ENCODE measurements at regions not wholly inside any gene's neighbourhood (a gene's known extent, or its start where the extent isn't known, plus 50 kb on each side); places are given as distances from the start of the nearest gene placed in this dataset.

DNA sequence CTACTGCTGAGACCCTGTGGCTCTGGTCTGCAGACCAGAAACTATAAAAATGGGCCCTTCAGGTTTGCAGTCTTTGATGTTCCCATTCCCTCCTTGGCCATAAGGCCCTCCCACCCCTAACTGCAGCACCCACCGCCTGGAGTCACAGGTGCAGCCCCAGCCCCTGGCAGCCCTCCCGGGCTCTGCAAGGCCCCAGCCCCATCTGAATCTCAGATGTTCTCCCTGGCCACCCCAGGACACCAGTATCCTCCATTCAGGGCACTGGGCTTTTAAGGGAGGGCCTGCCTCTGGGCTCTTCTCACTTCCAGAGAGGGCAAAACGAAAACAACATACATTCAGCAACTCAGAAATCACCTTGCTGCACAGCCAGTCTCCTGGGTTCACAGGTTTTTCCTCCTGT lies 107.7 kb upstream of the RET start:
- H2BK12ac ChIP-seq (ENCODE audit: insufficient read length, low read depth, low read length), result no peak overlapping the region
- no peak overlapping the region for H2AFZ ChIP-seq (ENCODE audit: low read length)

More for the DNA sequence above, 107.7 kb upstream of the RET start:
- H3K4me1 ChIP-seq (ENCODE audit: insufficient read depth, low read length), result no peaks in the 10 kb centered on the region
- Mint-ChIP-seq H3K4me1 (peaks cover 8% of the 10 kb centered on the region in 2 experiments), H3K4me3 (no peak overlapping the region), H3K9me3 (no peaks in the 10 kb centered on the region; a peak in 1 of 5 replicates), H3K36me3 (ENCODE audit: insufficient read depth in 1 of 3, low read depth in 3 of 3) (no peaks in the 10 kb centered on the region; a peak in 1 of 7 replicates), H3K27ac (no peak overlapping the region), H3K27me3 (ENCODE audit: low read depth) (no peaks in the 10 kb centered on the region)
- H4K5ac ChIP-seq (ENCODE audit: insufficient read length, low read depth, low read length), result no peak overlapping the region
- H4K20me1 ChIP-seq (ENCODE audit: control insufficient read depth, insufficient read depth, insufficient read length), result no peaks in the 10 kb centered on the region
- no peak overlapping the region for H2BK15ac ChIP-seq (ENCODE audit: low read depth, low read length)
- H3T11ph ChIP-seq (ENCODE audit: low read length), result no peak overlapping the region
- H2BK120ac ChIP-seq (ENCODE audit: low read depth, low read length, poor library complexity, severe bottlenecking), result no peak overlapping the region
- H3K9me3 ChIP-seq (ENCODE audit: control insufficient read depth, low read depth, low read length), result no peaks in the 10 kb centered on the region
- H3K9ac ChIP-seq (ENCODE audit: extremely low read depth, insufficient read length, low read length), result no peak overlapping the region
- H2BK5ac ChIP-seq (ENCODE audit: insufficient read length, low read length), result no peak overlapping the region
- DNase-seq, result no peak
- no peaks in the 10 kb centered on the region for H3K79me2 ChIP-seq (ENCODE audit: insufficient read depth, low read length)
- no peak overlapping the region for H3K27ac ChIP-seq (ENCODE audit: insufficient read length, low read depth, low read length)
- no peak overlapping the region for H4K8ac ChIP-seq (replicated peaks; ENCODE audit: insufficient read length, low read depth, low read length)
- no peak overlapping the region for H3K4me2 ChIP-seq (ENCODE audit: insufficient read depth, insufficient read length, low read length)
- no peaks in the 10 kb centered on the region for H3K23me2 ChIP-seq (ENCODE audit: insufficient read length, low read depth, low read length, poor library complexity, severe bottlenecking)
- WGBS (ENCODE audit: extremely low coverage, insufficient read length, low lambda C conversion rate), result no CpG with 5 or more reads among the region's 3 CpGs
- no peak overlapping the region for H2BK20ac ChIP-seq (ENCODE audit: low read depth, low read length, poor library complexity, severe bottlenecking)
- H3K18ac ChIP-seq (ENCODE audit: insufficient read length, low read depth, low read length), result no peak overlapping the region
- TF ChIP-seq, protein P1, sequence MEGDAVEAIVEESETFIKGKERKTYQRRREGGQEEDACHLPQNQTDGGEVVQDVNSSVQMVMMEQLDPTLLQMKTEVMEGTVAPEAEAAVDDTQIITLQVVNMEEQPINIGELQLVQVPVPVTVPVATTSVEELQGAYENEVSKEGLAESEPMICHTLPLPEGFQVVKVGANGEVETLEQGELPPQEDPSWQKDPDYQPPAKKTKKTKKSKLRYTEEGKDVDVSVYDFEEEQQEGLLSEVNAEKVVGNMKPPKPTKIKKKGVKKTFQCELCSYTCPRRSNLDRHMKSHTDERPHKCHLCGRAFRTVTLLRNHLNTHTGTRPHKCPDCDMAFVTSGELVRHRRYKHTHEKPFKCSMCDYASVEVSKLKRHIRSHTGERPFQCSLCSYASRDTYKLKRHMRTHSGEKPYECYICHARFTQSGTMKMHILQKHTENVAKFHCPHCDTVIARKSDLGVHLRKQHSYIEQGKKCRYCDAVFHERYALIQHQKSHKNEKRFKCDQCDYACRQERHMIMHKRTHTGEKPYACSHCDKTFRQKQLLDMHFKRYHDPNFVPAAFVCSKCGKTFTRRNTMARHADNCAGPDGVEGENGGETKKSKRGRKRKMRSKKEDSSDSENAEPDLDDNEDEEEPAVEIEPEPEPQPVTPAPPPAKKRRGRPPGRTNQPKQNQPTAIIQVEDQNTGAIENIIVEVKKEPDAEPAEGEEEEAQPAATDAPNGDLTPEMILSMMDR (conservative IDR thresholded peaks at IDR 0.05), result no peak
- H2AK5ac ChIP-seq (ENCODE audit: insufficient read length, low read length), result no peak overlapping the region
- H3K23ac ChIP-seq (ENCODE audit: insufficient read length, low read depth, low read length), result no peak overlapping the region
- H3K4ac ChIP-seq (ENCODE audit: low read depth, low read length), result no peak overlapping the region
- no peak overlapping the region for H3K14ac ChIP-seq (ENCODE audit: insufficient read depth, low read length)
- no peak overlapping the region for H4K91ac ChIP-seq (ENCODE audit: insufficient read length, low read depth, low read length)
- H3K56ac ChIP-seq (ENCODE audit: insufficient read length, low read depth, low read length), result no peak overlapping the region
- H3K27me3 ChIP-seq (ENCODE audit: insufficient read depth, low read length), result no peaks in the 10 kb centered on the region
- H3K79me1 ChIP-seq (ENCODE audit: insufficient read depth, low read depth, low read length, poor library complexity, severe bottlenecking), result no peaks in the 10 kb centered on the region

Measured in H9 (cell line).